GM12865 (cell line): ENCODE measurements at regions not wholly inside any gene's neighbourhood (a gene's known extent, or its start where the extent isn't known, plus 50 kb on each side); places are given as distances from the start of the nearest gene placed in this dataset.

ENCODE experiments used
- DNase-seq: peaks from one replicate; pipeline ENCODE4 v3.0.0; 2010; ENCODE audit warnings: low read depth
- H3K4me3 ChIP-seq: 2 replicates; pipeline ENCODE4 v1.5.1; 2011; ENCODE audit warnings: mild to moderate bottlenecking, low read depth, low read length, control low read depth
- CTCF ChIP-seq: IDR thresholded peaks from 2 replicates; pipeline ENCODE4 v1.5.1; 2011; ENCODE audit warnings: low read length, control low read depth, low read depth, inconsistent platforms; ENCODE audit not compliant: insufficient read depth; ENCODE audit errors: missing control alignments

DNA sequence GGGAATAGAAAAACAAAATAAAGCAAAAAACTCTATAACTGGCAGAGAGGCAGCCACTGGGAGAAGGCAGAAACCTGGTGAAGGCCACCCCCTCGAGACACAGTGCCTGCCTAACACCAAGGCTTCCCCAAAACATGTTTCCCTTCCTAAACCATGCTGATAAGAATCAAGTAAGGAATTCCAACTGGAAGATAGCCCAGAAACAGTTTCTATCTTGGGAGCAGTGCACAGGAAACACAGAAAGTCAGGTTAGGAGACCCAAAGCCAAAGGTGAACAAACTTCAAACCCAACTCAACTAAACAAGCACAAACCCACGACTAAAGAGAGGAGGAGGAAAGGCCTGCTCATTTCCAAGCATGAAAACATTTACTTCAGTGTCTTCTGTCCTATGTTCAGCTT, 433.7 kb upstream of the RGS17 start:
- no peak for DNase-seq
- H3K4me3 ChIP-seq, result no peak overlapping the region
- TF ChIP-seq CTCF, result no peak

DNA sequence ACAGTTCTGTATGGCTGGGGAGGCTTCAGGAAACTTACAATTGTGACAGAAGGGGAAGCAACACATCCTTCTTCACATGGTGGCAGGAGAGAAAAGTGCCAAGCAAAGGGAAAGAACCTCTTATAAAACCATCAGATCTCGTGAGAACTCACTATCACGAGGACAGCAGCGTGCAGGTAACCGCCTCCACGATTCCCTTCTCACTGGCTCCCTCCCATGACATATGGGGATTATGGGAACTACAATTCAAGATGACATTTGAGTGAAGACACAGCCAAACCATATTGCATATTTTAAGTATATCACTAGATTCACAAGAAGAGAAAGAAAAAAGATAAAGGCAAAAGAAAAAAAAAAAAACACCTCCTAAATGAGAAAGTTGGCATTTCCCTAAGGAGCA, 431.9 kb upstream of the RGS17 start:
- H3K4me3 ChIP-seq, result no peak overlapping the region
- peak; percentile 11 for DNase-seq
- TF ChIP-seq CTCF, result no peak

- DNase-seq, result peak; percentile 5
- no peak overlapping the region for H3K4me3 ChIP-seq
- TF ChIP-seq CTCF, result peak; percentile 40
Measured at GRCh38 chr6:153553627-153554026, 422.5 kb upstream of the RGS17 start.

DNA sequence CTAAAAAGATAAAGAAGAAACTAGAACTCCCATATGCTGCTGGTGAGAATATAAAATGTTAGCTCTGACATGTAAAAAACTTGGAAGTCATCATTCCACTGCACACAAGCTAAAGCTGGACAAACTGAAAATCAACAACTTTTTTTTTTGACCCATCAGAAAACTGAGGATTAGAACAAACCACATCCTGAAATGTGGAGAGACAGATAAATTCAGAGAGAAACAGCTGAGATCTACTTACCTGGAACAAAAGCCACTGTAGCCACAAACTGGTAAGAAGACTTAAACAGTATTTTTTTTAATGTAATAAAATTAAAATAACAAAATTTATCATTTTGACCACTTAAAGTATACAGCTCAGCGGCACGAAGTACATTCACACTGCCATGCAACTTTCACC, 408.5 kb upstream of the RGS17 start:
- no peak overlapping the region for H3K4me3 ChIP-seq
- DNase-seq, result no peak
- TF ChIP-seq CTCF, result no peak

GRCh38 chr6:153538491-153538890, 407.4 kb upstream of the RGS17 start:
- DNase-seq, result no peak
- H3K4me3 ChIP-seq, result no peak overlapping the region
- TF ChIP-seq CTCF, result no peak

GRCh38 chr6:153537422-153537821, 406.3 kb upstream of the RGS17 start:
- no peak for TF ChIP-seq CTCF
- no peak for DNase-seq
- no peak overlapping the region for H3K4me3 ChIP-seq

DNA sequence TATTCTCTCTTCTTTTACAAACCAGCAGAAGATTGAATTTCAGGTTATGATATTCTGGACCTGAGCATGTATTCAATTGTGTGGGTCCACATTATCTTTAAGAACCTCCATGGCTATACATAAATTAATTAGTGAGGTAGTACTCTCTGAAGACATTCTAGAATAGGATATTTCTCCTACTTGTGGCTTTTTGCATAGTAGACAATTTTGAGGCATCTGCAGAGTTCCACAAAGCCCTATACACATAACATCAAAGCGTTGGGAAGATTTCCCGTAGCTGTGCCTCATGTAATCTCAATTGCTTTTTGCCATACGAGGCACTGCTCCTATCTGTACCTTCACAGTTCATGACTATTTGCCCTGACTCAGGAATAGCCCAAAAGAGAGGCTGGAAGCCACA, 395.4 kb upstream of the RGS17 start:
- no peak for TF ChIP-seq CTCF
- H3K4me3 ChIP-seq, result no peak overlapping the region
- no peak for DNase-seq
